Kidney (tissue), 13 donors: ENCODE measurements at regions not wholly inside any gene's neighbourhood (a gene's known extent, or its start where the extent isn't known, plus 50 kb on each side); places are given as distances from the start of the nearest gene placed in this dataset.

Experiments
- DNase-seq, 5 donors: peaks; one replicate each; pipeline ENCODE4 v3.0.0-alpha.2; 2013 to 2020
- FAIRE-seq: peaks from 2 replicates; lab custom pipeline; 2012; peaks lifted over from hg19 to GRCh38; lab: Jason Lieb, UNC
- H3K27ac ChIP-seq, 2 donors: one replicate each; pipeline ENCODE4 v1.7.0; 2013; ENCODE audit warnings: low read depth in 2 of 2, low read length in 2 of 2, inconsistent platforms in 1 of 2
- H3K27me3 ChIP-seq: one replicate; pipeline ENCODE4 v1.7.1; 2013; ENCODE audit warnings: low read length, inconsistent platforms; ENCODE audit not compliant: control insufficient read depth, insufficient read depth
- H3K36me3 ChIP-seq, 3 donors: one replicate each; pipeline versions ENCODE4 v1.7.0 to v1.7.1; 2013; ENCODE audit warnings: low read length in 3 of 3, control low read depth in 1 of 3, inconsistent platforms in 1 of 3; ENCODE audit not compliant: insufficient read depth in 3 of 3, control insufficient read depth in 2 of 3
- H3K4me1 ChIP-seq, 3 donors: one replicate each; pipeline versions ENCODE4 v1.7.0 to v1.7.1; 2013; ENCODE audit warnings: low read length in 3 of 3, inconsistent platforms in 1 of 3, low read depth in 1 of 3; ENCODE audit not compliant: control insufficient read depth in 2 of 3, insufficient read depth in 2 of 3
- H3K4me3 ChIP-seq, 3 donors: one replicate each; pipeline versions ENCODE4 v1.7.0 to v1.8.1; 2013; ENCODE audit warnings: low read length in 3 of 3, control low read depth in 1 of 3, inconsistent platforms in 1 of 3
- H3K9ac ChIP-seq, 3 donors: one replicate each; pipeline versions ENCODE4 v1.7.0 to v1.7.1; 2013; ENCODE audit warnings: low read length in 3 of 3, control low read depth in 1 of 3, inconsistent platforms in 1 of 3
- H3K9me3 ChIP-seq, 3 donors: one replicate each; pipeline versions ENCODE4 v1.7.0 to v1.7.1; 2013; ENCODE audit warnings: low read length in 3 of 3, control low read depth in 1 of 3, inconsistent platforms in 1 of 3; ENCODE audit not compliant: control insufficient read depth in 2 of 3, insufficient read depth in 1 of 3
- CTCF ChIP-seq: IDR thresholded peaks from 3 replicates; pipeline ENCODE4 v1.5.1; 2012; ENCODE audit warnings: mild to moderate bottlenecking, moderate library complexity, borderline replicate concordance; ENCODE audit not compliant: insufficient read depth; ENCODE audit errors: extremely low read depth
- intact Hi-C: fragments of 100-400 bp; cut with DNase I; formaldehyde crosslinking; loops from one replicate; pipeline ENCODE4 v1.11.1; 2022
- donor health status: control.
- donor health status: control.
- donor health status: control.
- donor health status: control.
- donor health status: control.
- donor health status: DM: yes; HTN: yes; CAD: no.
- donor health status: Normal renal cell carcinoma (clear cell type).

DNA sequence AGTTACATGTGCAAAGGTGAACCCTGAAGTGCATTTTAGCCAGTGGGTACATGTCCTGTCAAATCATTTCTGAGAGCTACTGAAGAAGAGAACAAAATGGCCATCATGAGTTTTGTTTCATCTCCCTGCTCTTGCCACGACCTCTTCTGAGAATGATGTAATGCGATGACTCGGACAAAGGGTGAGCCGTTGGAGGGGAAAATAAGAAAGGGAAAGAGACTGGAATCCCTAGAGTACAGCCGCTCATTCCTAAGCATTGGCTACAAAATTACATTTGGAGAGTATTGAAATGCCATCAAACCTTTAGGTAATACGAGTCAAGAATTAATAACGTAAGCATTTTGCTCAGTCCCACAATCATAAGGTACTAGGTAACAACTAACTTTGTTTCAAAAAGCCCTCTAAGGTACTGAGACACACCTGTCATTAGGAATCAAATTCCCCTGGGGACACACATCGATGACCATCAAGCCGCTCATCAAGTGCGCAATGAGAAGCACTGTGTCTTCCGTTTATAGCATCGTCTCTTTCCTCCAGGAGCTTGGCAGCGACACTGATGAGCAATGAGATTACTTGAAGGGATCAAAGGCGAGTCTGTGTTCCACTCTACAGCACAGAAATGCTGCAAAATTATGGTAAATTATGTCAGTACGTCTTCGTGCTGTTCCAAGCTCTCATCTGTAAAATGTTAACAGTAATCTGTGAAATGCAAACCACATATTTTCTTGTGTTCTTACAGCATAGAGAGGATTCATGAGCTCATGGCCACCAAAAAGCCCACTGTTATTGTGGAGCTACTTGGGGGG lies 97.3 kb upstream of the PIEZO2 start:
- no peak for TF ChIP-seq CTCF
- no peaks in the 10 kb centered on the region for H3K9me3 ChIP-seq
- no peak overlapping the region for H3K9ac ChIP-seq
- H3K27ac ChIP-seq, result no peak overlapping the region
- H3K27me3 ChIP-seq, result no peaks in the 10 kb centered on the region
- DNase-seq, result no peak
- peaks cover 0 to 19% (median 6%) of the 10 kb centered on the region in 3 donors for H3K4me1 ChIP-seq
- no peaks in the 10 kb centered on the region for H3K36me3 ChIP-seq
- intact Hi-C loops, result no loop called here
- H3K4me3 ChIP-seq, result peak overlapping the region in 1 of 3 donors; percentile 8
- no peak for FAIRE-seq

DNA sequence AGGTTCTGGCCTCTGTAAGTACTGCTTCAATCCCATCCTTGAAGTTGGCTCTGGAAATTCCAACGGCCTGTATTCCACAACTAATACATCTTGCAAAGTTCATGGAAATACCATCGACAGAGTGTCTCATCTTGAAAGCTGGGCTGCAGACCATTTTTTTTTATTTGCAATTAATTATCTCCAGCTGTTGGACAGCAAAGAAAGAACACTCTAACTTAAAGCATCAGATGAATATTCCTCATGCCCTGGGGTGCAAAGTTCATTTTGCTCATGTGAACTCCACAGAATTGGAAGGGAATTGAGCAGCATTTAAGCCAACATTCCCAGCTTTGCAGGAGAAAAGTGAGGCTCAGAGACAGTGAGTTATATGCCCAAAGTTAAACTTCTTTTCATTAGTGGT lies 96.5 kb upstream of the PIEZO2 start:
- DNase-seq (peak in 1 of 5 donors; percentile 65), FAIRE-seq (no peak)
- Histone ChIP-seq H3K9ac (no peak overlapping the region), H3K27me3 (no peaks in the 10 kb centered on the region), H3K36me3 (no peaks in the 10 kb centered on the region), H3K27ac (no peak overlapping the region), H3K4me3 (no peak overlapping the region), H3K9me3 (no peaks in the 10 kb centered on the region), H3K4me1 (peaks cover 0 to 11% (median 6%) of the 10 kb centered on the region in 3 donors)
- TF ChIP-seq CTCF, result no peak
- intact Hi-C loops, result no loop called here

GRCh38 chr18:11237484-11237883 lies 88.1 kb upstream of the PIEZO2 start:
- Histone ChIP-seq H3K4me1 (no peaks in the 10 kb centered on the region), H3K27me3 (no peaks in the 10 kb centered on the region), H3K27ac (no peak overlapping the region), H3K9me3 (no peaks in the 10 kb centered on the region), H3K9ac (no peak overlapping the region), H3K4me3 (no peak overlapping the region), H3K36me3 (no peaks in the 10 kb centered on the region)
- TF ChIP-seq CTCF, result no peak
- no peak for FAIRE-seq
- no peak for DNase-seq
- intact Hi-C loops, result no loop called here

DNA sequence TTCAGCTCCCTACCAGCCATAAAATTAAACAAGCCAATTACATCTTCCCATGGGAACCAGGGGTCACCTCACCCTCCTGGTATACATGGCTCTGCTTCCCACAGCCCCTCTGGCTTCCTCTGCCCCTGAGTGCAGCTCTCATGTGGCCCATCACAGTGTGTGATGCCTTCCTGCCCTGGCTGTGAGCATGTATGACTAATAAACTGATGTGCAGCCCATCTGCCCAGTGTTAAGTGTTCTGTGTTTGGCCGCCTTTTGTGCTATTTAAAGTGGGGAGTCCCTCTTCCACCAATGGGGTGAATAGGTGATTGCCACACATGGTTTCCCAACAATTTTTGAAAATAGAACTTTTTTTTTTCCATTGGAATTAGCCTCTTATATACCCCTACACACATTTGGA lies 87.7 kb upstream of the PIEZO2 start:
- TF ChIP-seq CTCF, result no peak
- intact Hi-C loops, result no loop called here
- H3K9ac ChIP-seq, result no peak overlapping the region
- no peak for FAIRE-seq
- no peaks in the 10 kb centered on the region for H3K9me3 ChIP-seq
- no peak for DNase-seq
- H3K4me1 ChIP-seq, result no peaks in the 10 kb centered on the region
- no peaks in the 10 kb centered on the region for H3K27me3 ChIP-seq
- no peaks in the 10 kb centered on the region for H3K36me3 ChIP-seq
- H3K4me3 ChIP-seq, result no peak overlapping the region
- H3K27ac ChIP-seq, result no peak overlapping the region
